NCI-H1436 treated with DMSO at 0.1 percent for 48 hours (cell line): ENCODE measurements at regions not wholly inside any gene's neighbourhood (a gene's known extent, or its start where the extent isn't known, plus 50 kb on each side); places are given as distances from the start of the nearest gene placed in this dataset.
"Not testable (repeated sequence)": the region's sequence is repeated elsewhere in the genome, so short reads cannot be mapped to it uniquely, and the experiment has no call there.

Experiments
- DNase-seq: peaks from one replicate; lab custom pipeline; 2025; lab: John Stamatoyannopoulos, UW

DNA sequence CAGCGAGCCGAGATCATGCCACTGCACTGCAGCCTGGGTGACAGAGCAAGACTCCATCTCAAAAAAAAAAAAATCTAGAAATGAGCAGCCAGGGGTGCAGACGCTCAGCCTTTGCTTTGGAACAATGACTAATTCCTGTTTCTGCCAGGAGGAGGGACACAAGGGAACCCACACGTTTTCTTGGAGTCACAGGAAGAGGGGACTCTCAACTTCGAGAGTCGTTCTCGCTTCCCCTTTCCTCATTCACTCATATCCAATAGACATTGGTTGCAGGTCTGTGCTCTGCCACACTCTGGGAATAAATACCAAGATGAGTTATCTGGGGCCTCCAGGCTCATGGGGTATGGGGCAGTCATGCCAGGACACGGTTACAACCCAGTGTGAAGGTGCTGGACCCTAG, 91.5 kb upstream of the RREB1 start:
- DNase-seq, result no peak

DNA sequence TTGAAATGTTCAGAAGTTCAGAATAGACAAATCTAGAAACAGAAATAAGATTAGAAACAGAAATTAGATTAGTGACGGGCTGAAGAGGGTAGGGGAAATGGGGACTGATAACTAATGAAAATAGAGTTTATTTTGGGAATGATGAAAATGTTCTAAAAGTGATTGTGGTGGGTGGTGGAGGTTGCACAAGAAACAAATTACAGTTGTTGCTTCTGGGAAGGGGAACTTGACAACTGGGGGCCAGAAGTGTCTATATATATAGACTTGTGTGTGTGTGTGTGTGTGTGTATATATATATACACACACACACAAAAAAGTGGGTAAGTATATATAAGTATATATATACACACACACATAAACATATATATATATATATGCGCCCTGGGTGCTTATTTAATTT, 86.5 kb upstream of the RREB1 start:
- DNase-seq, result no peak

DNA sequence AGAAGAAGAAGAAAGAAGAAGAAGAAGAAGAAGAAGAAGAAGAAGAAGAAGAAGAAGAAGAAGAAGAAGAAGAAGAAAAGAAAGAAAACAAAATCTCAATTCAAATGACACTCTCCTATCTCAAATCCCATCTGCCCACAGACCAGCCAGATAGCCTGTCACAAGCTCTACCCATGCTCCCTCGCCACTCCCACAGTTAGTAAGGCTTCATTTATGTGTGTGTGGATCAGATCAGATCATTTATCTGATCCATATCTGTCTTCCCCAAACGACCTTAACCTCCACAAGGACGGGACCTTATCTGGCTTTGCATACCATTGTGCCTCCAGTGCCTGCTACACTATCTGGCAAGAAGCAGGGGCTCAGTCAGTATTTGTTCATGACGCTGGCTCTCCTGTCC, 81.9 kb upstream of the RREB1 start:
- no peak for DNase-seq

DNA sequence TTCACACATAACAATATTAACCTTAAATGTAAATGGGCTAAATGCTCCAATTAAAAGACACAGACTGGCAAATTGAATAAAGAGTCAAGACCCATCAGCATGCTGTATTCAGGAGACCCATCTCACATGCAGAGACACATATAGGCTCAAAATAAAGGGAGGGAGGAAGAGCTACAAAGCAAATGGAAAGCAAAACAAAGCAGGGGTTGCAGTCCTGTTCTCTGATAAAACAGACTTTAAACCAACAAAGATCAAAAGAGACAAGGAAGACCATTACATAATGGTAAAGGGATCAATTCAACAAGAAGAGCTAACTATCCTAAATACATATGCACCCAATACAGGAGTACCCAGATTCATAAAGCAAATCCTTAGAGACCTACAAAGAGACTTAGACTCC, 78.8 kb upstream of the RREB1 start:
- DNase-seq, result not testable (repeated sequence)

DNA sequence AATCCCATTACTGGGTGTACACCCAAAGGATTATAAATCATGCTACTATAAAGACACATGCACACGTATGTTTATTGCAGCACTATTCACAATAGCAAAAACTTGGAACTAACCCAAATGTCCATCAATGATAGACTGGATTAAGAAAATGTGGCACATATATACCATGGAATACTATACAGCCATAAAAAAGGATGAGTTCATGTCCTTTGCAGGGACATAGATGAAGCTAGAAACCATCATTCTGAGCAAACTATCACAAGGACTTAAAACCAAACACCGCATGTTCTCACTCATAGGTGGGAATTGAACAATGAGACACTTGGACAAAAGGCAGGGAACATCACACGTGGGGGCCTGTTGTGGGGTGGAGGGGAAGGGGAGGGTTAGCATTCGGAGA, 76.8 kb upstream of the RREB1 start:
- not testable (repeated sequence) for DNase-seq

DNA sequence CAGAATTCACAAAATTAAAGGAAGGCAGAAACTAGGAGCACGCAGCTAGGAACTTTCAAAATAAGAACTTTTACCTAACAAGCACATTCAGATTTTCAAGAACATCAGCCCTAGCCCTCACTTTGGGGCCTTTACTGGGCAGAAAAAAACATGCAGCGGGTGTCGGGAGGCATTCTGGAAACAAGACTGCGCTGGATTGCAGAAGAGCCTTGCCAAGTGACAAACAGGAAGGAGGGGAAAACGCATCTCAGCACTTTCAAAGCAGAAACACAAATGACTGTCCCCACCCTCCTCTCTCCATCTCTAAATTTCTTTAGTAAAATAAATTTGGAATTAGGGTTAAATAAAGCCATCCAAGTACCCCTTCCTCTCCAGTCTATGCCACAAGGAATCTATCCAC, 74.6 kb upstream of the RREB1 start:
- no peak for DNase-seq

DNA sequence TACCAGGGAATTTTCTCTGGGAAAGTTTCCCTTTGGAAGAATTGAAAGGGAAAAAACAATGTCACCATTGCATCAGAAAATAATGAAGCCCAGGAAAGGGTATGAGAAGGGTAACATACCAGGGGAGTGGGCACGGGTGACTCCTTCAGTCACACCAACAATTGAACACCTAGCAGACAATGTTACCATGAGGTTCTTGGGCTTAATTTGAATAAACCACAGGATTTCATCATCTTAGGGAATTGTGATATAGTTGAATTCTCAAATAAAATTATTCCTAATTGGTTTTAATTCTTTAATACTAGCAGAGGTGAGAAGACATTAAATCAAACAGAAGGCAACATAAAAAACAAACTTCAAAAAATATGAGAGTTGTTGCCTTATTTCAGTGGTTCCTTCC, 73.7 kb upstream of the RREB1 start:
- no peak for DNase-seq

DNA sequence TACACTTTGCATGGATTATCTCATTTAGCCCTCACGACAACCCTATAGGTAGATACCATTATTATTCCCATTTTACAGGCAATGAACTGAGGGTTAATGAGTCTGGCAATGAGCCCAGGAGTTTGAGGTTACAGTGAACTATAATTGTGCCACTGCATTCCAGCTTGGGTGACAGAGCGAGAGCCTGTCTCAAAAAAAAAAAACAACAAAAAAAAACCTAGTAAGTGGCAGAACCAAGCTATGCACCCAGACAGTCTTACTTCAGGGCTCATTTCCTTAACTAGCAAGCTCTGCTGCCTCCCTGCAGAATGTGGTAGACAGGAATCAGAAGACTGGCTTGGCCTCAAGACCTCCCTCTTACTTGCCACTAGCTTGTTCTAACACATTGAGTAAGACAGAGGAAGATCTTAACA, 71.9 kb upstream of the RREB1 start:
- no peak for DNase-seq

DNA sequence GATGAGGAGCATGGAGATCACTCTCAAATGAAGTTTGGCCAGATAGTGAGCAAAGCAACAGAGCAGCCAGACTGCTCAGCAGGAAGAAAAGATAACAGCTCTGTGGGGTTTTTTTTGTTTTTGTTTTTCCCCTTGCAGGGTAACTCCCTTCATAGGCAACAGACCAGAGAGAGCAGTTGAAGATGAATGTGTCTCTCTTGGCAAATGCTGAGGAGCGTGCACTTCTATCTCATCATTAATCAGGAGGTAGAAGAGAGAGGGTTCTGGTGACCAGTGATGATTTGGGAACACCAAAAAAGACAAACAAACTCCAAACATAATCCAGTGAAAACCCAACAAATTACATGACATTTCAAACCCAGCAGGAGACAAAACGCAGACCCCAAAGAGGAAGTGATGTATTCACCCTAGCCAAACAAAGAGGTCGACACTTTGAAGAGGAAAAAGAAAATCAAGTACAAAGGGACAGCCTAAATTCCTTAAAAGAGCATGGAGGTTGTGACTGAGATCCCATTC, 66.2 kb upstream of the RREB1 start:
- no peak for DNase-seq

DNA sequence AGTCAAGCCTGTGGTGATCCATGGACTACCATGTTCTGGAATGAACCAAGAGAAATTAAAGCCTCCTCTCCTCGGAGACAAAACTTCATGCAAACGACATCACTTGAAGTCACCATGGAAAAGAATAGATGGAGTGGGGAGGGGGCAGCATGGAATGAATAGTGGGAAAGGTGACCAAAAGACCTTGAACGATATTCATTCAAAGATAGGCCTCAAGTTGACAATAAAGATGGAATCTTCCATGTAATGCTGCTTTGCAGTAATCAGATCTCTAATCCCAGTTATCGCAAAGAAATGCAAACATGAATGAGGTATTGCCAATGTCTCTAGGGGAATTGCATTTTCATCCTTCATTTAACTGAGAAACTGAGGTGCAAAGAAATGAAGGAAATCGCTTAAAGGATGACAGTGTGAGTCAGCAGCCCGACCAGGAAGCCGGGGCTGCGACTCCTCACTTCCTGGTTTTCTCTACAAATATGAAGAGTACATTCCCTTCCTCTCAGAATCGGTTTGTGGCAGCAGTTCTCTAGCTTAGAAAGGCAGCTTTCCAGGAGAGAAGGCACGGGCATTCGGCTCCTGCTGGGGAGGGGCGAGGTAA, 65.6 kb upstream of the RREB1 start:
- DNase-seq, result no peak

DNA sequence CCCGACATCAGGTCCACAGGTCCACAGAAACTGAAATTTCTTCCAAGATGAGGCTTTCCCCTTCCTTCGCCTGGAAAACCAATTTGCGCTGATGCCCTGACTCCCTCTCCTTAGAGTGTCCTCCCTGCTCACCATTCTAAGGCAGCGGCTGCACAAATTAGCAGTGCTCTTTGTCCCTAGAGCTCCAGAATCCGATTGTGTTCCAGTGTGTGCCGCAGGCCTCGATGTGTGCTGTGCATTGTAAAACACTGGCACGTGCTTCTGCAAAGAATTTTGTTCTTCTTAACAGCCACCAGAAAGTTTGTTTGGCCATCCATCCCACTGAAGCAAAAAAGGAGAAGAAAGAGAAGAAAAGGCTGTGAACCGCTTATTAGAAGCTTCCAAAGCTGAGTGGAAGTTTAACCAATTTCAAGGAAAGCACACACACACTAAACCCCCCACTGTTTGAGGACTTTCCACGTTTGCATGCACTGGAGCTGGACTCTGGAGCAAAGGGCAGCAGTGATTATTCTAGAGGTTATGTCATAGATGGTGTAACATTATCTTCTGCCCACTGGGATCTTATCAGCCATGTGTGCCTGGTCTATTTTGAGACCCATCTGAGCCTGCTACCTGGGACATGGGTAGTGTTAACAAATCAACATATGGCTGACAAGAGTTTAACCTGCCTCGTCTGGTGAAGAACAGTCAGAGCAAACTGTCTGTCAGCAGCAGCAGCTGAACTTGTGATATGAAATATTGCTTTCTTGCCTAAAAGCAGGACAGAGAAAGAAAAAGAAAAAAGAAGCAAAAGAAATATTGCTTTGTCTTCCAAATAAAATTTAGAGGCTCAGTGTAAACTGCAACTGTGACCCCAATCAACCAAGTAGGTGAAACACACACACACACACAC, 64.9 kb upstream of the RREB1 start:
- no peak for DNase-seq

DNA sequence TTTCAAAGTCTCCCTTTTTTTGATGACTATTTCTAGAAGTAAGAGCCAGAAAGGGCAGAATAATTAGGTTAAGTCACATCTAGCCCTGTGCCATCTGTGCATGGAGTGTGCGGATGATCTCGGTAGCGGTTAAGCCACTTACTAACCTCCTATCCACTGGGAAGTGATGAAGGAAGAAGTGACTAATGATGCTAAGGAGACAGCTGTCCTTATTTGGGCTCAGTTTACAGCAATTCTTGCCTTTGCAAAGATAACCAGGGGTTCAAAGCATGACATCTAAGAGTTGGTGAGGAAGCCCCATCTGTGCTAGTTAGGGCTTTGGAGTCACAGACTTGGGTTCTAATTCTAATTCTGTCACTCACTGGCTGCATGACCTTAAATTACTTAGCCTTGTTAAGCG, 62.4 kb upstream of the RREB1 start:
- DNase-seq, result no peak

DNA sequence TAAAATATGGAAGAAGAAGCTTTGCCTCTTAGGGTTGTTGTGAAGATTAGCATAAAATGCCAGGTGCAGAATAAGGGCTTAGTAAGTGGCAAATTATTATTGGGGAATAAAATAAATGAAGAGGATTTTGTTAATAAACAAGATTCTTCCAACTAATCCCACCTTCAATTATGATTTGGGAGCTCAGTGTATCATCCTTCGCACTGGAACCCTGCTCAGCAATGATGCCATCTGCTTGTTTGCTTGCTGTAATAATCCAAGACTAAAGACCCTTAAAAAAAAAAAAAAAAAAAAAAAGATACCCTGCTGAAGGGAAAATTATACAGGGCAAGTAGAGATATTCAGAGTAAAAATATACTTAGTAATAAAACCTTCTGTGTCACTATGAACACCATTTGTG, 62.0 kb upstream of the RREB1 start:
- DNase-seq, result no peak

DNA sequence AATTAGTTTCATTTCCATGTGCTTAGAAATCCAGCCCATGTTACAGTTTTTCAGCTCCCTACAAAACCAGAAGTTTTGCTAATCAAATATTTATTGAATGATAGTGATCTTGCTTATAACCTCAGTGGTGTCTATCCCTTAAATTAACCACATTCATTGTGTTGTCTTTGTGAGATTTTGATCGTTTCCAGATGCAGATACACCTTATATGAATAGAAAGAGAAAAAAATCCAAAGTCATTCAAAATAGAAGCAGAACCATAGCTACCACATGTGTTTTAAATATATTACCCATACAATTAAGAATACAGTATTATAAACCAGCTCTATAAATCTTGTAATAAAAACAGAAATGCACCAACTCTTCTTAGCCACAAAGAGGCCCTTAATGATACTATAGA, 60.6 kb upstream of the RREB1 start:
- no peak for DNase-seq

DNA sequence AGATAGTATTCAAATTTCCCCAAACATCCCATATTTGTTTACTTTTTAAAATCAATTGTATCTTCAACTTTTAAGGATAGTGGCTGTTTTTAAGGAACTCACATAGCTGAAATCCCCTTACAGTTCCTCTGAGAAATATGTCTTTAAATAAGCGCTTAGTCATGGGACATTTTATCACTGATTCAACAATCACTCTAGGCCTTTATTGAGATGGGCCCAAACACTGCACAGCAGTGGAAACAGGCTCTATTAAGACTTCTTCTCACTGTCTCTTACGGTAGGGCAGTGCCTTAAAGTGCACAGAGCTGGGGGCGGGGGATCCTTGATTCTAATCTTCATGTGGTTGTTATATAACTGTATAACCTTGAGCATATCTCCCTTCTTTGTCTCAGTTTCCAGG, 59.8 kb upstream of the RREB1 start:
- no peak for DNase-seq

DNA sequence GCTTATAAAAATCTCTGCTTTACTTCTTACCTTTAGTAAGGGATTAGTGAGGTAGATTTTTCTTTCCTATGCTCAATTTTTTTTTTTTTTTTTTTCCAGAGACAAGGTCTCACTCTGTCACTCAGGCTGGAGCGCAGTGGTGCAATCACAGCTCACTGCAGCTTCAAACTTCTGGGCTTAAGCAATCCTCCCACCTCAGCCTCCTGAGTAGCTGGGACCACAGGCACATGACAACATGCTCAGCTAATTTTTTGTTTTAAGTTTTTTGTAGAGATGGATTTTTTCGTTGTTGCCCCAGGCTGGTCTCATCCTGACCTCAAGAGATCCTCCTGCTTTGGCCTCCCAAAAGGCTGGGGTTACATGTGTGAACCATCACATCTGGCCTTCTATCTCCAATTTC, 58.9 kb upstream of the RREB1 start:
- no peak for DNase-seq

DNA sequence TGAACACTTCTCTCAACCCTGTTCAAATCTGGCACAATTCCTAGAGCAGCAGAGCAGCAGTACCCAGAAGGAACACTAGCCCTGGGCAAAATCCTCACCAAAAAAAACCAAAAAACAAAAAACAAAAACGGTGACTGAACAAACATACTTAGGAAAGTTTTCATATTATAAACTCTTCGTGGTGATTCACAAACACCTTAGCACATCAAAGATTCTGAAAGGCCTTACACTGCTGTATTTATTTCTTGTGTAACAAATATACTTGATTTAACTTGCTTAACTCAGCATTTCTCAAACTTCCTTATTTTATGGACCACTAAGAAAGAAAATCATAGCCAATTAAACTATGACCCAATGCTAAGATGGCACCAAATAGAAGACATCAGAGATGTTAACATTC, 57.8 kb upstream of the RREB1 start:
- no peak for DNase-seq

DNA sequence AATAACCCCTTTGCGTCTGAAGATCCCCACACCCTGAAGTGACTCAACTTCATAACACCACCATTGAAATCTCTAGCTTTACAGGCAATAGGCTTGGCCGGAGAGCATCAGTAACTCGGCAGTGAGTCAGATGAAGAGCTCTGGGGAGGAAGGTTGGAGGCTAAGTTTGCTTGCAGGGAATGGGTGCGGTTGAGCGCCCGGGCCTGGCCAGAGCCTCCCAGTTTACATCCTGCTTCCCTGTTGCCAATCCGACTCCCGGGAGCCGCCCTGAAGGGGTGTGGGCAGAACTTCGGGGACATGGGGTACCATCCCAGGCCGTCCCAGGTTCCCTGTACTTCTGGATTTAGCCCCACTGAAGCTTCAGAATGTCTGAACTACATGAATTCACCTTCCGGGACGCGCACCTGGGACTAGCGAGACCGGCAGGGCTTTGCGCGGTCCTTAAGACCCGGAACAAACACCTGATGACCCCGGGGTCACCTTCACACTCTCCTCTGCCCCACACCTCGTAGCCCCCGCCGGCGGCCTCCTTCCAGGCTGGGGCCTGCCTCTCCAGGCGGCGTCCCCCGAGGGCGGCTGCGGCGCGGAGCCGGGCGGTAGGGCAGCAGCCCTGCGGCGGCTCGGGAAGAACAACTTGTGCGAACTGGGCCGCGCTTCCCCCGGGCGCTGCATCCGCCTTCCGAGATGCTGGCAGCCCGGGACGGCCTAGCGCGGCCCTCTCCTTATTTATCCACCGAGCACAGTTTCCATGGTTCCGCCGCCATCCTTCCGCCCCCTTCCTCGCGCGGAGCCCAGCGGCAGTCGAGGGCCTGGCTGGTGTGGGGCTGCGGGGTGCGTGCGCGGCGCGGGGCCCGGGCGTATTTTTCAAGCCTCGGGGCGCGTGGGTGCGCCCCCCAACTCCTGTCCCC, 56.6 kb upstream of the RREB1 start:
- no peak for DNase-seq

DNA sequence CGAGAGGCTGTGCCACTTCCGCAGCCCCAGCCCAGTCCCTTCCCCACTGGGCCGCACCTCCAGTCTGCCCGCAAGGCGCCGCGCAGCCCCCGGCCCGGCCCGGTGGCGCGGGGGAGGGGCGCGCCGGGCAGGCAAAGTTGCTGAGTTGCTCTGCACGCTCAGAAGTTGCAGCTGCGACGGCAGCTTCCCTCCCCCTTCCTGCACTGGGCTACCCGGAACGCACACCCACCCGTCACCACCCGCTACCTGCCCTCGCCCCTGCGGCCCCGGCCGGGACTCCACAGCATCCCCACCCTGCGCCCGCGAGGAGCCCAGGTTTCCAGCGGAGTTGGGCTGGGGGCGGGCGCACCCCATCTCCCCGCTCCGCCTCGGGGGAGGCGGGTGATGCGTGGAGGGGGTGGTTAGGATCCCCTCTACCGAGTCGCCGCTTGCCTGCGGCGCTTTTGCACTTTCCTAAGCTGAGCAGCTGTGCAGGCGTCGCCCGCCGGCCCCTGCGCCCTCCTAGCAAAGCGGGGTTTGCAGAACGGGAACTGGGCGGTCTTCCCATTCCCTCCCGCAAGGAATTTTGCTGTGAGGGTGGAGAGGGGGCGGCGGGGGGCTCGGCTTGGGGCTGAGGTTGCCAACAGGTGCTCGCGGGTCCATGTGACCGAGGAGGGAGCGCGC, 55.9 kb upstream of the RREB1 start:
- DNase-seq, result no peak

DNA sequence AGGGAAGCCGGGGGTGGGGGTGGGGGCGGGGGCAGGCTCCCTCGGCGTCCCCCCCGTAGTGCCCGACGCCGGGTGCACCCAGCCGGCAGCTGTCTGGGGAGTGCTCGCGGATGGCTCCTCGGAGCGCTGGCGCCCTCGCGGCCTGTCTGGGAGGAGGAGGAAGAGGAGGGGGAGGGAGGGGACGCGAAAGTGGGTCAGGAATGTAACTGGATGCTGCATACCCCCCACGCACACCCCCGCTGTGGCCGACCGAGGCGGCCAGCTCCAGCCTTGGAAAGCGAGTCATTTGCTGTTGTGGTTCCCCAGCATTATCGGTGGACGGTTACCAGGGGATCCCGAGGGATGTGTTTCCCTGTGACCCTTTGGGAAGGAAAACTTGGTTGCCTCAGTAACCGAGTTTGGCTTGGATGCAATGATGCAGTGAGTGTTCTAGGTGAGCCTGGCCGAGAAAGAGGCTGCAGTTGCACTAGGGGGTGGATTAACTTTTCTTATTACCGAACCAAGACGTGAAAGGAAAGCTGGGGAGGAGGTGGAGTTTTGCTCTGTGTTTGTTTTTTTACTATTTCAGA, 55.2 kb upstream of the RREB1 start:
- DNase-seq, result no peak

DNA sequence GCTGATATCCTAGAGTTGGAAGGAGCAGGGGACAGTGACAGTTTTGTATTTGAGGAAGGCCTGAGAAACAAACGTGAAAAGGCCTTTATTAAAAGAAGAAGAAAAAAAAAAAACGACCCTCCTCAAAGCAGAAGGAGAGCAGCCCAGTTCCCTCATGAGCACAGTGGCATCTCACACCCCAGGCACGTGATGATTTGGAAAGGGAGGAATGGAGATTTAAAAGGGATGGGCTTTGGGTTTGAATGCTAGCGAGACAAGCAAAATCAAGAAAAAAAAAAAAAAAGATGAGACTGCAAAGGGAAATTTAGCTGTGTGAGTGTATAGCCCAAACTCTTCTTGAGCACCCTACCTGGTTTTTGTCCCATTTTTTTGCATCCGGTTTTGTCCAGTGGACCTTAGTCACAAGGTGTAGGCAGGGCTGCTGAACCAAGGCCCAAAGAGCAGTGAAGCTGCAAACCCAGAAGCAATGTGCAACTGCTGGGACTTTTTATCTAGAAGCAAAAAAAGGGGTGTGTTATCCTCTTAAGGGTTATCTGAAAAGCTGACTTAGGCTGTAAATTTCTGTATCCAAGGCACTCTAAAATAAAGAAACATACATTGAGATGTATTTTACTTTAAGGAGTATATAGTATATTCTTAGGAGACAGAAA, 54.5 kb upstream of the RREB1 start:
- DNase-seq, result no peak
